ENCODE measurements at regions not wholly inside any gene's neighbourhood (a gene's known extent, or its start where the extent isn't known, plus 50 kb on each side); places are given as distances from the start of the nearest gene placed in this dataset.

DNA sequence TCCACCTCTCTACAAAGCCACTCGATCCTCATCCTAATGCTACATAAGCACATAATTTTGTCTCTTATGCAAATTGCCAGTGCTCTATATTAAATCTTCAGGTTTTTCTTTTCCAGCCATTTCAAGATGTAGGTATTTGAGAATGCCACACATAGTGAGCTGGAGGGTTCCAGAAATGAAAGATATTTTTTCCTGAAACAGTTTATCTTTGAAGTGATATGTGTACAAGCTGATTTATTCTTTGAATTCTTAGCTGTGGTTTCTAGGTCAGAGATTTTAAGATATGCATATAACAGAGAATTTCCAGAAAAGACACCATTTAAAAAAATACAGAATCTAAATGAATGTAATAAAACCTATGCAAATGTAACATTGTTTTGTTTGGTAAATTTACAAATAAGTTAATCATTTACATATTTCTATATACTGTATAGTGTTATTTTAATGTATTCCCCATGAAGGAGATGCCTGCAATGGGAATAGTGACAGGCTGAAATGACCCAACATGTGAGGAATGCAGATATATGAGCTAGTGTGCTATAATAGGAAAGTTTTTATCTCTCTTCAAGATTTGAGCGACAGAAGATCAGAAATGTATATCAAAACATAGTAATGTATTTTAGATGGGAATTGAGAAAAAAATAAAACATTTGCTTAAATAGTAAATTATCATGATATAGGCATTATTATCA lies 570.2 kb downstream of the SLITRK1 start:
- peak; percentile 50 for DNase-seq

GRCh38 chr13:83298617-83299016 lies 583.7 kb downstream of the SLITRK1 start:
- no peak for DNase-seq

GRCh38 chr13:83297586-83298290 lies 584.5 kb downstream of the SLITRK1 start:
- DNase-seq = no peak

DNA sequence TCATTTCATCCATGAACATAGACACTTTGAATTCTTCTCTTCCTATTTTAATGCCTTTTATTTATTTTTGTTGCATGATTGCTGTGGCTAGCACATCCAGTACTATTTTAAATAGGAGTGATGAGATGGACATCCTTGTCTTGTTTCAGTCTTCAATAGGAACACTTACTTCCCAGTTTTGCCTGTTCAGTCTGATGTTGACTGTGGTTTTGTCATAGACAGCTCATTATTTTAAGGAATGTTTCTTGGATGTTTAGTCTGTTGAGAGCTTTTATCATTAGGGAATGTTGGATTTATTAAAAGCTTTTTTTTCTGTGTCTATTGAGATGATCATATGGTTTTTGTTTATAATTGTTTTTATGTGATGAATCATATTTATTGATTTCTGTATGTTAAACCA lies 586.6 kb downstream of the SLITRK1 start:
- DNase-seq = no peak

DNA sequence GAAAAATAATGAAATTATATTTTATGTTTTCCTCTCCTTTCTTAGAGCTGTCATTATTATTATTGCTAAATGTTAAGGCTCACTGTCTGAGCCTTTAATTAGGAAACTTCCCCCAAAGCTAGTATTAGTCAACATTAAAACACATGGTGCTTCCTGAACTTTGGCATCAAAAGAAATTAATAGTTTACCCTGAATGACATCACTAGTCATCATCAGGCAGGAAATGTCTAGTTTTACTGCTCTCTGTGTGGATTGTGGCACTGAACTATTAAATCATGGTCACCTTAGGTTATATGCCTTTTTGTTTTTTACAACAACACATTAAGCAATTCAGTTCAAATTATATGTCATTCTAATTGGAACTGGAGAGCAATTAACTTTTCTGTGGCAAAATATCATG lies 595.5 kb downstream of the SLITRK1 start:
- no peak for DNase-seq

DNA sequence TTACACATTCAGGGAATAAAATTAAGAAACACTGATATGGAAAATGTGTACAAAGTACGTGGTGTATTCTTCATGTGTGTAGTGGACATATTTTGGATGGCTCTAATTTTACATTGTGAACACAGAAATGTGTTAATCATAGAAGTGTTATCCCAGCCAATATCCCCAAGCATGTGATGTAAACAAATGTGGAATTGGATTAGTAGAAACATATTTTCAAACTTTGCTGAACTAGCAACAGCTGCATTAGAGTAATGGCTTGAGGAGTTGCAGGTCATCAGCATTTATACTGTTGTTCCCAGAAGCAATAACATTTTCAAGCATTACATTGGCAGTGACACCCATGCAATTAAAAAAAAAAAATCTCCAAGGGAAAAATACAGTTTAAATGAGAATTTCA lies 600.6 kb downstream of the SLITRK1 start:
- DNase-seq = no peak

- DNase-seq = no peak
Measured at GRCh38 chr13:83274679-83275078, 607.6 kb downstream of the SLITRK1 start.

DNA sequence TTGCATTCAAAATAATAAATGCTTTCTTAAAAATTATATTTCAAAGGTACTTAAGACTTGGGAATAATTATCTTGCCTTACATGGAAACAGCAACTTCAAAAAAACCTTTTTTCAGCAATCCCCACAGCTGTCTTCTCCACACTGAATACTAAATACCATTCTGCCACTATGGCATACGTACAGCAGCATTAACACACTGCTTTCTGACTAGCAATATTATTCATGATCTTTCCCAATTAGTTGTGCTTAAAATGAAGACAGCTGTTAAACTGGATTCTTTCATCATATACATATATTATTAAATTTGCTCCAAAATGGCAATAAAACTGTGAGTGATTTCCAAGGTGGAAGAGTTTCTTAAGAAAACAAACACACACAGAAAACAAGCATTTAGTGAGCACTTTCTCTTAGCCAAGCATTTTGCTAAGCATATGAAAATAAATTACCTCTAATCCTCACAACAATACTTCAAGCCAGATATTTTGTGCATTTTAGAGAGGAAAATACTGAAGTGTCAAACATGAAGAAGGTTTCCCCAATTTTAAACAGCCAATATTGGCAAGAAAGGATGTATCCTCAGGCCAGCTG lies 609.5 kb downstream of the SLITRK1 start:
- DNase-seq = no peak

GRCh38 chr13:83272076-83272475 lies 610.2 kb downstream of the SLITRK1 start:
- DNase-seq = no peak

- no peak for DNase-seq
Measured at GRCh38 chr13:83265279-83265678, 617.0 kb downstream of the SLITRK1 start.

DNA sequence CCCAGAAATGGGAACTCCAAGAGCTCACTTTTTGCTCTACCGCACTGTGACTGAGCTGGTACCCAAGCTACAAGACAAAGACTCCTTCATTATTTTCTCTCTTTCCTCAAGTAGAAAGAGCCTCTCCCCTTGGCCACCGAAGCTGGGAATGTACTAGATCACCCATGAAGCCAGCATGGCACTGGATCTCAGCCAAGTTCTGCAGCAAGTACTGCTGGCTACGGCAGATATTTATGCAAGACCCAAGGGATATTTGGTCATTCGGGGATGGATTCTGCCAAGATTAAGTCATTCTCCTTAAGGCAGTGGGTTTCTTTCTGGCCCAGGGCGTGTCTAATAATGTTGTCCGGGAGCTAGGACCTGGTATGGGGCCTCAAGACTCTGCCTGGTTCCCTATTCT lies 633.5 kb downstream of the SLITRK1 start:
- DNase-seq = no peak

GRCh38 chr13:83232626-83233025 lies 649.6 kb downstream of the SLITRK1 start:
- DNase-seq = no peak

GRCh38 chr13:83229574-83230305 lies 652.5 kb downstream of the SLITRK1 start:
- DNase-seq = no peak

DNA sequence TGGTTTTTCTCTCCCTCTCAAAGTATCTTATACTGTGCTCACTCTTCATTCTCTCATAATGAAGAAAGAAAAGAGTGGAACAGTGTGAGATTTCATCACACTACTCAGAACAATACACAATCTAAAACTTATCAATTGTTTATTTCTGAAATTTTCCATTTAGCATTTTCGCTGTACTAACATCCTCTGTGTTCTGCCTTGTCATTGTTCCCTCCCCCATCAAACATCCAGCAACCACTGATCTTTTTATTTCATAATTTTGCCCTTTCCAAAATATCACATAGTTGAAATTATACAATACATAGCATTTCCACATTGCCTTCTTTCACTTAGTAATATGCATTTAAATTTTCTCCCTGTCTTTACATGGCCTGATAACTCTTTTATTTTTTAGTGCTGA lies 658.7 kb downstream of the SLITRK1 start:
- DNase-seq = no peak

- no peak for DNase-seq
Measured at GRCh38 chr13:83221813-83222241, 660.4 kb downstream of the SLITRK1 start.

DNA sequence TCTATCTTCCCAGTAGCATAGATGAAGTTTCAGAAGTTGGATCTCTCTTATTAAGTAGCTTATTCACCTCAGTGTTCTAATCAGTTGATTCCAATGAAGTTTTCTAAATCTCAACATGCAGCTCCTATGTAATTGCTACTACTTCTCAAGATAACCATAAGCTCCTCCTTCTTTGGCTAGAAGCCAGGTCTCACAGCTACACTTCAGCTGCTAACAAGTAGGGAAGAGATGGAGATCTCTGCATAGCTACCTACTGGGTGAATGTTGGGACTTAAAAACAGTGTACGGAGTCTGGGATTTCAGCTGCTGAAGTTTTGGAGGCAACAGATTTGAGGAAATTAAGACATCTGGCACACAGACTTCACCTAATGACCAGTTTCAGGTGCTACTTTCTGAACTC lies 661.0 kb downstream of the SLITRK1 start:
- no peak for DNase-seq

DNA sequence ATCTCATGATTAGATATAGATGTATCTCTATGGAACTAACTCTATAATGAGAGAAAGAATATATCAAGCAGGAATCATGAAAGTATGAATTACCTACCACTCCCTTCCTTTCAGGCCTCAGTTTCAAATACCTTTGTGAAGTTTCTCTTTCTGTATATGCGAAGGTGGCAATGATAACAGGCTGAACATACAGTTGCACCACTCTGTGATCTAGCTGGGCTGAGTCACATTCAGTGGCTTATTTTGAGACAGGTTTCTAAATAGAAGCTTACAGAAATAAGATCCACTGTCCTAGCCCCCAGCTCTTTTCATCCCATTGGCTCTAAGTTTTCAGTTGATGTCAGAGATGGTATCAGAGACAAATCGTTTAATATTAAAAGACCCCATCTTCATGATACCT lies 662.0 kb downstream of the SLITRK1 start:
- no peak for DNase-seq

DNA sequence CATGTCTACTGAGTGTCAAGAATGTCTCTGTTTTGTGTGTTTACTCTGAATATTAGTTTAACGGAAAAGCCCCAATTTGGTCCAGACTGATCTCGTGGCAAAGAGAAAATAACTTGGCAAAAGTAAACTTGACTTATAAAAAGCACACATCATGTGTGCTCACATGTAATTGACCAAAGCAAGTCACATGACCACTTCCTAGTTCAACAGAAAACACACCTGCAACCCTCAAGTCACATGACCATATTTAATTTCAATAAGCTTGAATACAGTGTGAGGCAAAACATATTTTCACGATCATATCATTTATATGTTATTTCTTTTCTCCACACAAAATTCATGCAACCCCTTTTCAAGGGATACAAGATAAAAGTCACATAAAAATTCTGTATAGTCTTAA lies 662.4 kb downstream of the SLITRK1 start:
- DNase-seq = no peak

DNA sequence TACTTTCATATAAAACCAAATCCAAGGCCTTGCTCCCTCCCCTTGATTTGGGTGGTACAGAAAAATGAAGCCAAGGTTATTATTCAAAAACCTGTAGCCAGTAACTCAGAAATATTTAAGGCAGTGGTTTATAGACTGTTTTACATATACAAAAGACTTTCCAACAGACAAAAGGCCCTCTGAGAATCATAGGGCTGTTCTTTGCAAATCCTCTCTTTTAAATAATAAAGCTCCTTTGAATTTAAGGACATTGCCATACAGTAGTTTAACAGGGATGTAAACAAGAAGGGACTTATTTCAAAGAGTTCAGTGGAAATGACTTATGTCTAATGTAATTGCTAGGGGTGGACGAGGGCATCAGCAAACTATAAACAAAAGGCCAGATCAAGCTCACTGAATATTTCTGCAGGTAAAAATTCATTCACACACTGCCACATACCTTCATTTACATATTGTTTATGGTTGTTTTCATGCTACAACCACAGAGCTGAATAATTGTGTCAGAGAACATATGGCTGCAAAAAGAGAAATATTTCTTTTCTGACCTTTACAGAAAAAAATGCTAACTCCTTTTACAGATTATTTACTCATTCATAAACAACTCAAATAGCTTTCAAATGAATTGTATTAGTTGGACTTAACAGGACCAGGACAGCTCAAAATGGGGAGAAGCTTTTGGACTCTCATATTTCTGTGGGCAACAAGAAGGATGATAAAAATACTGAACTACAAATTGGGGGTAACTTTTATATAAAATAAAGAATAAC lies 665.6 kb downstream of the SLITRK1 start:
- peak; percentile 99 for DNase-seq

- no peak for DNase-seq
Measured at GRCh38 chr13:83215627-83216026, 666.6 kb downstream of the SLITRK1 start.

DNA sequence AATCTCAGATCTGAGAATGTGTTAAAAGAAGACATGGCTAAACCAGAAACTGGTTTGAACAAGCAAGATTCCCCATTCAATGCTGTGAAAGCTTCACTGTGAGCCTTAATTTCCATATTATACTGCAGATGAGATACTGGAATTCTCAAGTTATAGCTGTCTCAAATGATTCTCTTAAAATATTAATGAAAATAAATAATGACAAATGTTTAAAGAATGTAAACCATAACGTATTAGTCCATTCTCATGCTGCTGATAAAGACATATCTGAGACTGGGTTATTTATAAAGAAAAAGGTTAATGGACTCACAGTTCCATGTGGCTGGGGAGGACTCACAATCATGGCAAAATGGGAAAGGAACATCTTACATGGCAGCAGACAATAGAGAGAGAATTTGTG lies 667.8 kb downstream of the SLITRK1 start:
- no peak for DNase-seq

- no peak for DNase-seq
Measured at GRCh38 chr13:83211301-83211700, 671.0 kb downstream of the SLITRK1 start.

DNA sequence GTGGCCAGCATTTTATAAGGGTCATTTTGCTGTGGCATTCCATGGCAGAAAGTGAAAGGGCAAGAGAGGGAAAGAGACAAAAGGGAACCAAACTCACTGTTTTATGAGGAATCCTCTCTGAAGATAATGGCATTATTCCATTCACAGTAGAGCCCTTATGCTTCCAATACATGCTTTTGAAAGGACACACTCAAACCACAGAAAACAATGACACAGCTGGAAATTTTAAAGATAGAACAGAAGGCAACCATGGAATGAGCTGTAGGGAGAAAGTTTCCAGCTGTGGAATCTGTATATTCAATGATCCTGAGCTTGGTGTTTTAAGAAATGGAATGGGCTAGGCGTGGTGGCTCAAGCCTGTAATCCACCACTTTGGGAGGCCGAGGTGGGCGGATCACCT lies 677.4 kb downstream of the SLITRK1 start:
- no peak for DNase-seq
